H1 (cell line): ENCODE measurements at regions not wholly inside any gene's neighbourhood (a gene's known extent, or its start where the extent isn't known, plus 50 kb on each side); places are given as distances from the start of the nearest gene placed in this dataset.

Experiments
- CEBPB ChIP-seq: IDR thresholded peaks from 2 replicates; pipeline ENCODE4 v1.6.1; 2012; ENCODE audit warnings: low read depth, low read length
- CHD1 ChIP-seq: IDR thresholded peaks from 2 replicates; pipeline ENCODE4 v1.6.1; 2012; ENCODE audit warnings: low read depth, low read length, improper control_type of control experiment
- CTCF ChIP-seq, 3 experiments: IDR thresholded peaks; 1 replicate in 2 of 3; 2 replicates in 1 of 3; pipeline versions ENCODE4 v1.5.1 to v1.6.1; 2011; ENCODE audit warnings: low read length in 3 of 3, mild to moderate bottlenecking in 3 of 3, inconsistent platforms in 2 of 3, low read depth in 1 of 3, moderate library complexity in 1 of 3; ENCODE audit not compliant: insufficient read depth in 1 of 3; ENCODE audit errors: control extremely low read depth in 1 of 3
- EP300 ChIP-seq, 2 experiments: IDR thresholded peaks; 1 replicate in 1 of 2; 2 replicates in 1 of 2; pipeline ENCODE4 v1.6.1; 2011 to 2012; ENCODE audit warnings: low read depth in 2 of 2, low read length in 2 of 2, mild to moderate bottlenecking in 2 of 2, borderline replicate concordance in 1 of 2, inconsistent platforms in 1 of 2, moderate library complexity in 1 of 2
- FOSL1 ChIP-seq: IDR thresholded peaks from 2 replicates; pipeline ENCODE4 v1.6.1; 2011; ENCODE audit warnings: mild to moderate bottlenecking, low read depth, low read length, moderate library complexity; ENCODE audit not compliant: insufficient read depth
- JUN ChIP-seq: IDR thresholded peaks from 2 replicates; pipeline ENCODE4 v1.6.1; 2011; ENCODE audit warnings: low read depth, mild to moderate bottlenecking, improper control_type of control experiment, low read length
- NANOG ChIP-seq: IDR thresholded peaks from 2 replicates; pipeline ENCODE4 v1.6.1; 2011; ENCODE audit warnings: low read length, low read depth, mild to moderate bottlenecking, inconsistent platforms; ENCODE audit not compliant: insufficient read depth, poor library complexity, severe bottlenecking
- POLR2A ChIP-seq, 2 experiments: IDR thresholded peaks; 1 replicate in 1 of 2; 2 replicates in 1 of 2; pipeline ENCODE4 v1.6.1; 2011; ENCODE audit warnings: low read depth in 2 of 2, low read length in 2 of 2, mild to moderate bottlenecking in 2 of 2; ENCODE audit errors: control extremely low read depth in 1 of 2
- POLR2AphosphoS5 ChIP-seq: IDR thresholded peaks from 2 replicates; pipeline ENCODE4 v1.6.1; 2011; ENCODE audit warnings: low read depth, low read length
- SP1 ChIP-seq: IDR thresholded peaks from 2 replicates; pipeline ENCODE4 v1.6.1; 2011; ENCODE audit warnings: low read depth, low read length
- SRF ChIP-seq: IDR thresholded peaks from 2 replicates; pipeline ENCODE4 v1.6.1; 2011; ENCODE audit warnings: mild to moderate bottlenecking, low read depth, low read length, moderate library complexity
- TCF12 ChIP-seq: IDR thresholded peaks from 2 replicates; pipeline ENCODE4 v1.6.1; 2011; ENCODE audit warnings: low read depth, mild to moderate bottlenecking, low read length

GRCh38 chr6:23659125-23659524, 466.9 kb upstream of the NRSN1 start:
- no peak for TF ChIP-seq CHD1
- no peak for TF ChIP-seq POLR2A (IDR thresholded peaks at IDR 0.05; ENCODE audit: control extremely low read depth in 1 of 2, low read depth in 2 of 2, low read length in 2 of 2)
- TF ChIP-seq CTCF (IDR thresholded peaks at IDR 0.05; ENCODE audit: control extremely low read depth in 1 of 3, insufficient read depth in 1 of 3, low read depth in 1 of 3, low read length in 3 of 3): peak; percentile 62 to 89 (median 68)
- no peak for TF ChIP-seq CEBPB
- no peak for TF ChIP-seq POLR2AphosphoS5
- no peak for TF ChIP-seq SRF
- TF ChIP-seq NANOG: no peak
- no peak for TF ChIP-seq SP1
- no peak for TF ChIP-seq JUN
- no peak for TF ChIP-seq FOSL1
- no peak for TF ChIP-seq EP300 (IDR thresholded peaks at IDR 0.05; ENCODE audit: borderline replicate concordance in 1 of 2, low read depth in 2 of 2, low read length in 2 of 2)
- no peak for TF ChIP-seq TCF12
